ENCODE measurements at regions not wholly inside any gene's neighbourhood (a gene's known extent, or its start where the extent isn't known, plus 50 kb on each side); places are given as distances from the start of the nearest gene placed in this dataset.

GRCh38 chr16:72530434-72530833 is 358.5 kb upstream of the PMFBP1 start:
- no peak for TF ChIP-seq POLR2AphosphoS5 (IDR thresholded peaks at IDR 0.05)
- no peak for TF ChIP-seq POLR2A (IDR thresholded peaks at IDR 0.05)
- no peak for TF ChIP-seq EP300 (IDR thresholded peaks at IDR 0.05)
- TF ChIP-seq CTCF (IDR thresholded peaks at IDR 0.05) = no peak
- no peak for ATAC-seq
- Histone ChIP-seq H3K4me1 (no peaks in the 10 kb centered on the region), H3K36me3 (no peaks in the 10 kb centered on the region), H3K27me3 (no peaks in the 10 kb centered on the region), H3K9me3 (no peaks in the 10 kb centered on the region), H3K4me3 (no peak overlapping the region), H3K27ac (no peak overlapping the region)
- 94 to 100% methylated on average over 1 to 2 of the region's 2 CpGs for WGBS, 2 donors (ENCODE audit: low coverage in 1 of 2)

DNA sequence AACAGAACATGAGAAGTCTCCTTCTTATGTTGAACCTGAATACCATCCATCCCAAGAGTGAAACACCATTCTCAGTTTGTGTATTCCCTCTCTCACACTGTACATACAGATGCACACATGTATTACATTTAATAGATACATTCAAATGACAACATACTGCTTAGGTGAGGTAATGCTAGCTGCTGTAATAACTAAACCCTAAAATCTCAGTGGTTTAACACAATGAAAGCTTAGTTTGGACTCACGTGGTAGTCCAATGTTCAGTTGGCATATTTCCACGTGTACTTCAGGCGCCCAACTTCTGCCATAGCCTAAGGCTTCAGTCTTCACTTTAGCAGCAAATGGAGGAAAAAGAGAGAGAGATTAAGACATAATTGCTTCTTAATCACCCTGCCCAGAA is 351.1 kb upstream of the PMFBP1 start:
- ATAC-seq = no peak
- Histone ChIP-seq H3K9me3 (peaks cover 0 to 20% (median 0%) of the 10 kb centered on the region in 3 donors), H3K4me1 (no peaks in the 10 kb centered on the region), H3K27me3 (no peaks in the 10 kb centered on the region), H3K27ac (no peak overlapping the region), H3K4me3 (no peak overlapping the region), H3K36me3 (no peaks in the 10 kb centered on the region)
- 94 to 96% methylated on average over 3 of the region's 3 CpGs for WGBS, 2 donors (ENCODE audit: low coverage in 1 of 2)
- no peak for TF ChIP-seq POLR2AphosphoS5 (IDR thresholded peaks at IDR 0.05)
- TF ChIP-seq EP300 (IDR thresholded peaks at IDR 0.05) = no peak
- TF ChIP-seq CTCF (IDR thresholded peaks at IDR 0.05) = no peak
- no peak for TF ChIP-seq POLR2A (IDR thresholded peaks at IDR 0.05)

DNA sequence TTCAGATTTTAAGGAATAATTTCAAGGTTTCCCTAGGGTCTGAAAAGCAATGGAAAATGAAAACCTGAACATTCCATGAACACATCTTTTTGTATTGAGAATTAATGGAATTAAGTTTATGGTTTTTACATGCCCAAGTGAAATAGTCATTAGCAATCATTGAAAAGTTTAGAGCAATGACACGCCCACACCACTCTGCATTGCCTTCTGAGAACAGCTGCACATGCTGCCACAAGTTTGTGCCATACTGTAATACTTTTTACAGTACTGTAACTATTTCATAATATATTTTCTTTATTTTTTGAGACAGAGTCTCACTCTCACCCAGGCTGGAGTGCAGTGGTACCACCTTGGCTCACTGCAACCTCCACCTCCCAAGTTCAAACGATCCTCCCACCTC is 345.2 kb upstream of the PMFBP1 start:
- no peak for ATAC-seq
- Histone ChIP-seq H3K36me3 (no peaks in the 10 kb centered on the region), H3K4me1 (no peaks in the 10 kb centered on the region), H3K9me3 (peaks cover 0 to 8% (median 0%) of the 10 kb centered on the region in 3 donors), H3K27ac (no peak overlapping the region), H3K4me3 (no peak overlapping the region), H3K27me3 (no peaks in the 10 kb centered on the region)
- WGBS, 2 donors (ENCODE audit: low coverage in 1 of 2) = 95 to 100% methylated on average over 2 of the region's 2 CpGs
- no peak for TF ChIP-seq CTCF (IDR thresholded peaks at IDR 0.05)
- TF ChIP-seq POLR2A (IDR thresholded peaks at IDR 0.05) = no peak
- TF ChIP-seq EP300 (IDR thresholded peaks at IDR 0.05) = no peak

DNA sequence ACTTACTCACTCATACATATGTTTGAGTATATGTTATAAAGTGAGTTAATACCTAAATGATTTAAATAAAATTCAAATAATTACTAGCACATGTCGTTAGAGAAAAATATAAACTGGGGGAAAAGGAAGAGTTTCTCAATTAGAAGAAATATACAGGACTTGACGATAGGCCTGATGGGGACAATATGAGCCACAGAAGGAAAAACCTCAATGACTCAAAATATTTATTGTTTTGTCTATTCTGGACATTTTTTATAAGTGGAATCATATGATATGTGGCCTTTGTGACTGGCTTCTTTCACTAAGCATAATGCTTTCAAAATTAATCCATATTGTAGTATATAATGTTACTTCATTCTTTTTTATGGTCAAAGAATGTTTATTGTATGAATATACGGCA is 339.2 kb upstream of the PMFBP1 start:
- no peak overlapping the region for H3K4me3 ChIP-seq
- H3K4me1 ChIP-seq = no peaks in the 10 kb centered on the region
- TF ChIP-seq EP300 (IDR thresholded peaks at IDR 0.05) = no peak
- TF ChIP-seq POLR2AphosphoS5 (IDR thresholded peaks at IDR 0.05) = no peak
- no peak for TF ChIP-seq CTCF (IDR thresholded peaks at IDR 0.05)
- TF ChIP-seq POLR2A (IDR thresholded peaks at IDR 0.05) = no peak
- H3K36me3 ChIP-seq = no peaks in the 10 kb centered on the region
- H3K27me3 ChIP-seq = no peaks in the 10 kb centered on the region
- ATAC-seq = no peak
- 86 to 93% methylated on average over 3 of the region's 3 CpGs for WGBS, 2 donors (ENCODE audit: low coverage in 1 of 2)
- no peaks in the 10 kb centered on the region for H3K9me3 ChIP-seq
- H3K27ac ChIP-seq = no peak overlapping the region

GRCh38 chr16:72508191-72508590 is 336.2 kb upstream of the PMFBP1 start:
- H3K4me1 ChIP-seq = no peaks in the 10 kb centered on the region
- no peak for TF ChIP-seq CTCF (IDR thresholded peaks at IDR 0.05)
- no peak for TF ChIP-seq POLR2AphosphoS5 (IDR thresholded peaks at IDR 0.05)
- TF ChIP-seq POLR2A (IDR thresholded peaks at IDR 0.05) = no peak
- no peak for TF ChIP-seq EP300 (IDR thresholded peaks at IDR 0.05)
- no peaks in the 10 kb centered on the region for H3K9me3 ChIP-seq
- no peak overlapping the region for H3K4me3 ChIP-seq
- WGBS, 2 donors (ENCODE audit: low coverage in 1 of 2) = 71 to 75% methylated on average over 1 of the region's 1 CpG
- H3K27me3 ChIP-seq = no peaks in the 10 kb centered on the region
- H3K27ac ChIP-seq = no peak overlapping the region
- no peaks in the 10 kb centered on the region for H3K36me3 ChIP-seq
- ATAC-seq = no peak
